HG03520 (cell line): ENCODE measurements at regions not wholly inside any gene's neighbourhood (a gene's known extent, or its start where the extent isn't known, plus 50 kb on each side); places are given as distances from the start of the nearest gene placed in this dataset.

Experiments used
- ATAC-seq: cut with Tn5 transposase; IDR thresholded peaks from one replicate; pipeline ENCODE4 v1.9.1; 2021; ENCODE audit warnings: mild to moderate bottlenecking, moderate library complexity; ENCODE audit not compliant: unreplicated experiment

DNA sequence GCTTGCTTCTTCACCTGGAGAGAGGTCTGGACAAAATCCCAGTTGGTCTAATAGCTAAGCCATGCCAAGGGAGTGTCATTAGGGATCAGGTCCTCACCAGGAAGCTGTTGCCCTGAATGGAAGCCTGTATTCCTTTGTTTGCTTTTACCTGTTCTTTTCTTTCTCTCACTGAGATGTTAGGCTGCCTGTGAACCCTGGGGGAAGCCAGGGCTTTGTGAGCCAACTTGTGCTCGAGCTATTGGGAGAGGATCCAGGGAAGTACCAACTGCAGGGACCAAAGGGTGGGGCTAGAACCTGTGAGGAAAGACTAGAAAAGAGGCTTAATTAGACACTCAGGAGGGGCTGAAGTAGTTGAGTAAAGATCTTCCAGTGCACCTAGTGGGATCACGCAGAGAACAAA is 451.2 kb upstream of the TLE4 start:
- ATAC-seq, result no peak

DNA sequence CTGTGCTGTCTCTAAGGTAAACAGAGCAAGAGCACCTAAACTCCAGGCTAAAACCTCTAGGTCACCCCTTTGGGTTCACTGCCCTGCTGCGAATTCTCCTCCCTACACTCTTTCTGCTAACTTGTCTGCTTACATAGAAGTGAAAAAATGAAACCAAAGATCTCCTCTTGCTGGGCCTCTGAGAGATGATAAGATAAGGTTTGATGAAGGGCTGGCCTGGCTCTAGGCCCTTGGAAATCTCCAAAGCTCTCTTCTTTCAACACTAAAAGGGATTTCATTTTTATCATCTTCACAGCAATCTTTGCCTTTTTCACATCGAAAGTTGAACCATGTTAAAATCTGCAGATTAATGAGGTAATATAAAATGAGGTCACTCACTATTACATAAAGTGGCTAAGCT is 450.8 kb upstream of the TLE4 start:
- ATAC-seq, result no peak

DNA sequence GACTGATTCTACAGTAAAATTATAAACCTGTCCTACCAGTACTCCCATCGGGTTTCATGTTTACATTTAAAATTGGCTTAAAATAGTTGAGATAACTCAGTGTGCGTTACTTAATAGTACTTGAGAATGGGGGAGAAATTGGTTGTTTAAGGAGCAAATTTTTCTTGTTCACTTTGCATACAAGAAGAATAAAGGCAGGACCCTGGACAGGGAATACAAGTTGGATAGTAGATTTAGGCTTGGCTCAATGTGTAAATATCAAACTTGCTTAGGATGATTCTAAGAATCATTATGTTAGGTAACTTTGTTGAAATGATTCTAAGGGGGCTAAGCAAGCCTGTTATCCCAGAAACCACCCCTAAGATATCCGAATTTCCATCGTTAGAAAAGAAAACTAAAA is 448.4 kb upstream of the TLE4 start:
- no peak for ATAC-seq

DNA sequence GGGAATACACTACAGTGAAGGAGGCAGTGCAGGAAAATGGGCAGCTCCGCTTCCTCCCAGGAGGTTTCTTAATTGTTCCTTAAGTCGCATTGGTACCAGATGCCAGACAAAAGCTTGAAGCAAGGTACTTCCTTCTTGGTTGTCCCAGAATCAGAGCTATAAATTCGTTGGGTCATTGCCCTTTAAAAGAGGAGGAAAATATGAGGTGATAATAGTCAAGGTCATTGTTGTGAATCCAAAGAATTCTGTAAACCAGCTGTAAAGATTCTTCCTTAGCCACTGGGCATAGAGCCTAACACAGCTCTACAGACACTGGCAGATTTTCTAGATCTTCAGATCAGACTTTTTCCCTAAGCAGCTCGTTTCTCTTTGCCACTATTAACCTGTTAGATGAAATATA is 444.1 kb upstream of the TLE4 start:
- no peak for ATAC-seq

DNA sequence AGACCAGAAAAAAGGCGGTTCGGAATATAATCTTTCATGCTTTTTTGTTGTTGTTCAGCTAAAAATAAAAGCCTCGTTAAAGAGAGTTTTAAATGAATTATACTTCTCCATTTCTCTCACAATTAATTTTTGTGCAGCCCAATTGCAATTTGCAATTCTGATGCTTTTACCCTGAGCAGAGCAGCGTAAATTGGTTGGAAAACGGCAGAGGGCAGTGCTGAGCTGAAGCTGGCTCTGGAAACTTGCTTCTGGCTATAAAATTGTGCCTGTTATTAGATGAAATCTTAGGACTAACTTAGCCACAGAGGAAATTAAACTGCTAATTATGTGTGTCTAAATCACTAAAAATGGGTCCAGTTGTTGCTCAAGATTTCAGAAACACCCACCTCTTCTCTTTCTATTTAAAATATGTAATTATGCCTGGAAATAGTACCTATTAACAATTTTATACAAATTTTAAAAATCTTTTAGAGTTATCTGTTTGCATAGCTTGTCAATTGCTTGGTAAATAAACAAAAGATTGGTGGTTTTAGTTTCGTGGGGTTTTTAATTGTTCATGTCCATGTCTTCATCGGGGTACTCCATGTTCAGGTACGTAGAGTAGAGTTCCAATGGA is 441.8 kb upstream of the TLE4 start:
- ATAC-seq, result no peak

DNA sequence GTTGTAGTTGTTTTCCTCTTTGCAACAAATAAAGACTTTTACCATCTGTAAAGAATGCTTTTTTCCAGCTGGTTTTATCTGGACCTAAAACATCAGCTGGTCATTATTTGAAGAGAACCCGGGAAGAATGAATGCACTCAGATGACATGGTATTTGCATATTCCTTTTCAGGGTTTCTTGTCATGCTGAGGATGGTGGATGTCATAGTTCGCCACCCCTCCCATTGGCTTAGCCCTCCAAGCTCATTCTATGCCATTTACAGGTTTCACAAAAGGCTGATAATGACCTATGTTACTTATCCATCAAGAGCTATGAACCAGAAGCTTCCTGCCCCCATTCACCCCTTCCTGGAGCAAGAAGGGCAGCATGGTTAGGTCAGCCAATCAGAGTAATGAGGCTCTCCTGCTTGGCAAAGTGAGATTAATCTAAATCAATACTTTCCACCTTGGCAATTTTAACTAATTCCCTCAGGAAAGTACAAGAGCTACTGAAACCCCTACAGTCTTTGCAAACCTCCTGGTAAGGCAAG is 440.5 kb upstream of the TLE4 start:
- no peak for ATAC-seq

DNA sequence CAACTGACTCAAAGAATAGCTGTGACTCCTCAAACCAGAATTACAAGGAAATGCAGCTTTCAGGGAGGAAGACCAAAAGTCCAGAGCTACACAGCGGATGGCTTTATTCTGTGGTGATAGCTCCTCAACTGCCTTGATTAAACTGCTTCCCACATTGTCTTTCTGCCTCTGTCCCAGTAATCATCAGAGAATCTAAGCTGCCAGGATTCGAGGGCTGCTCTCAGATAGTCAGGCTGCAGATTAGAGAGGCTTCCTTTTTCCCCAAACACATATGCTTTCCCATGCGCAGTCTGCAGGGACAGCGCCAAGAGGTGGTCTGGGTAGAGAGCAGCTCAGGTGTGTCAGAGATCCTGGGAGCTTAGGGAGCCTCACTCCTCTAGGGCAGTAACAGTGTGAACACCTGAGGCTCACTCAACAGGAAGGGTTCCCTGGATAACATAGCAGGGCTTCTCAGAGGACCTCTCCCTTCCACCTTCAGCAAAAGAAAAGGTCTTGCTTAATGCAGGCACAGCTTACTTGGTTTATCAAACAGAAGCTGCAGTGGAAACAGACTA is 439.9 kb upstream of the TLE4 start:
- ATAC-seq, result no peak

DNA sequence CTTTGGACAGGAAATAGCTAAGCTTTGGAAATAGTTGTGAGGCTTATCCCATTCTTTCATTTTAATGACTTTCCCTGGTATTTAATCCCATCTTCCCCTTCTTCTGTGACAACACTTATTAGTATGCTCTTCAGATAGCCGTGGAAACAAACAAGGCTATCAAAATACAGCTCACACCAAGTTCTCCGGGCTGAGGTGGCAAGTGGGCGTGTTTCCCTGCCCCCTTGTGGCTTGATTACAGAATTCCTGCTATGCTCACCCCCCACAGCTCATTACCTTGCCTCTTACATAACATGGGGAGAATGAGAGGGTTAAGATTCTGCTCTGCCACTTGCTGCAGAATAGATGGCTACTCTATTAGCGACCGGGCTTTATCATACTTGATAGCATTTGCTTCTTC is 437.1 kb upstream of the TLE4 start:
- no peak for ATAC-seq

DNA sequence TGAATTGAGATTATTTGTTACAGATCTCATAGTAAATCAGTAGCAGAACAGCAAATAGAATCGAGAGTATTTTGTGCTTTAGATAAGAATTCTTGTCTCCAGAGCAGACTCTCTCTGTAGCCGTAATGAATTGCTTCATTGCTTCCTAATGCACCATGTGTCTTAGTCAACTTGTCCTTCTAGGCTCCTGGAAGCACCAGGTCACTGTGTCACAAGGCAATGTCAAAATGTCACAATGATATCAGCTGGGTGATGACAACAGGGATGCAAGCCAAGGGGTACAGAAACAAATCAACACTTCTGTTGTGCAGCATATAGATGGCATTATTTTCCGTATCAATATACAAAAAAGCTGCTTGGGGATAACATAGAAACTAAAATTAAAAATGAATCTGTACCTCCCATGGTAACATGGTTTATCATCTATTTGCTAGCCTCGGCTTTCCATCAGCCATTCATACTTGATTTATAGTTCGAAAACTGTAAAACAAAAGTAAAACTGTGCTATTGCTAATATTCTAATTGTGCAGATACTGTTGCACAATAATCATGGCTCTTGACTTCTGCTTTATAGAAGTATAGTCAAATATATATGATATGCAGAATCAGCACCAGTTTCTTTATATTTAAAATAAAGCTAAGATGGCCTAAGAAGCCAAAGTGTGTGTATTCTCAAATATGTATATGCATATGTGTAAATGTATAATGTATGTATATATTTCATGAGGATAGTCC is 435.9 kb upstream of the TLE4 start:
- no peak for ATAC-seq

DNA sequence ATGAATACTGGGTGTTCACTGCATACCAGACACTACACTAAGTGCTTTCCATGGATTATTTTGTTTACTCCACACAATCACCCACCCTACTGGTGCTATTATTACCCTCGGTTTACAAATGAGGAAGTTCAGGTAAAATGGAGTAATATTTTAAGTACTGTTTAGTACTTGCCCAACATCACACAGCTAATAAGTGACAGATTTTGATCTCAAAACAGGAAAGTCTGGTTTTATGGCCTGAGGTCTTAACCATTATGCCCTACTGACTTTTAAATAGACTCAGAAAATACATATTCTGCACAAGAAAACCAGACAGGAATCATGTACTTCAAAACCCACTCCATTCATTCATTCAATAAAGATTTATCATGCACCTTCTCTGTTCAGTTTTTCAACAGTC is 431.0 kb upstream of the TLE4 start:
- ATAC-seq, result no peak

DNA sequence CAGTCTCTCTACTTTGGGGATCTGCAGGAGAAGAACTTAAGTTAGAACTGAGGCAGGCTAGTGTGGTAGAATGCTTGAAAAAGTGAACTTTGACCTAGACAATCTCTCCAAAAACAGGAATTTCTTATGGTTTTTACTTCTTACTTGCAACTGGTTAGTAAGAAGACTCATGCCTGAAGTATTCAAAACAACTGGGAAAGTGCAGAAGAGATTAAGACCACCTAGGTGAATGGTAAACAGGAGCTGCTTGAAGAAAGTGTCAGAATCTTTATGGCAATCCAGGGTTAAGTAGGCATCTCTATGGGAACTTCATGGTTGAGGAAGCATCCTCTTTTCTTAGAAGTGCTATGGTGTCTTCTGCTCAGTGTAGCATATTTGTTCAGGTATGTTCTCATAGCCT is 428.6 kb upstream of the TLE4 start:
- no peak for ATAC-seq

DNA sequence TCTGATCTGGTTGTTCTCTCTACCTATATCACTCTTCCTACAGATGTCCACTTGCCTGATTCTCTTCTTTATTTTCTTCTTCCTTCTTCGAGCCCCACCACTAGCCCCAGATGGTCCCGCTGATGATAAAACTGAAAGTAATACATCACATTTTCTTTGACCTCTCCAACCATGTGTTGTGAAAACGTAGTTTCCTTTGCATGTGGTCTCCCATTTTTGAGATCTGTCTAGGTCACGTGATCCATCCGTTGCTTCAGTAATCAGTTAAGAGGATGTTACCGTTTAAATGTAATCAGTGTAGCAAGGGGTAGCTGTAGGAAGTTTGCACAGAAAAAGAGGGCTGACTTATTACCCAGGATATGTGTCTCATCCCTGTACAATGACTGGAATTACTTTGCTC is 426.3 kb upstream of the TLE4 start:
- ATAC-seq, result no peak

DNA sequence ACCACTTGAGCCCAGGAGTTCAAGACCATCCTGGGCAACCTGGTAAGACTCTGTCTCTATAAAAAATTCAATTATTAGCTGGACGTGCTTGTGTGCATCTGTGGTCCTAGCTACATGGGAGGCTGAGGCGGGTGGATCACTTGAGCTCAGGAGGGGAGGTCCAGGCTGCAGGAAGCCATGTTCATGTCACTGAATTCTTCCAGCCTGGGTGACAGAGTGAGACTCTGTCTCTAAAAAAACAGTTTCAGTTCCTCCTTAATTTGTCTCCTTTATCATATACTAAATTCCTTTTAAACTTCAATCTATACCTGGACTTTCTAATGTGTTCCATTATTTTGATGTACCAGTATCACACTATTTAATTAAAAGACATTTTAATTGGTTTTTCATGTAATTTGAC is 422.2 kb upstream of the TLE4 start:
- no peak for ATAC-seq

DNA sequence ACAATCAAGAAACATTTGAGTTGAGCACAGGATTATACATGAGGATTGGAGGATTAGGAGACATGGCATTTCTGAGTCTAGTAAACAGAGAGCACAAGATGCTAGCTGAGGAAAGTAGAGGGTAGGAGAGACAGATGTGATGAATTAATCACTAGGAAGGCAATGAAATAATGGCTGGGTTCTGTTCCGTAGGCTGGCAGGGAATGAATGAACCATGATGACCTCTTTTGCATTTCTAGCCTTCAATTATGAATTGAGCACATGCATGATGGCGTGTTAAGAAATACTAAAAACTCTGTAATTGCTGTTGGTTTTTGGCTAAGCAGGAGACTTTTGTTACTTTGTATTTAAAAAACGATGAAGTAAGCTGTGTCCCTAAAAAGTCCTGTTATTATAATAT is 420.0 kb upstream of the TLE4 start:
- no peak for ATAC-seq

DNA sequence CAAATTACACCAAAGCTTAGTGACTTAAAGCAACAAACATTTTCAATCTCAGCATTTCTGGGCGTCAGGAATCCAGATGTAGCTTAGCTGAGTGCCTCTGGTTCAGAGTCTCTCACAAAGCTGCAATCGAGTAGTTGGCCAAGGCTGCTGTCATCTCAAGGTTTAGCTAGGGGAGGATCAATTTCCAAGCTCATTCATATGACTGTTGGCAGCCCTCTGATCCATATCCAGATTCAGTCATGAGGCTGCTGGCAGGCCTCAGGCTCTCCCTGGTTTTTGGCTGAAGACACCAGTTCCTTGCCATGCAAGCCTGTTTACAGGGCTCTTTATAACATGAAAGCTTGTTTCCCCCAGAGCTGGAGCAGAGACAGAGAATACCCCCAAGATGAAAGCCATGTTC is 419.5 kb upstream of the TLE4 start:
- no peak for ATAC-seq

DNA sequence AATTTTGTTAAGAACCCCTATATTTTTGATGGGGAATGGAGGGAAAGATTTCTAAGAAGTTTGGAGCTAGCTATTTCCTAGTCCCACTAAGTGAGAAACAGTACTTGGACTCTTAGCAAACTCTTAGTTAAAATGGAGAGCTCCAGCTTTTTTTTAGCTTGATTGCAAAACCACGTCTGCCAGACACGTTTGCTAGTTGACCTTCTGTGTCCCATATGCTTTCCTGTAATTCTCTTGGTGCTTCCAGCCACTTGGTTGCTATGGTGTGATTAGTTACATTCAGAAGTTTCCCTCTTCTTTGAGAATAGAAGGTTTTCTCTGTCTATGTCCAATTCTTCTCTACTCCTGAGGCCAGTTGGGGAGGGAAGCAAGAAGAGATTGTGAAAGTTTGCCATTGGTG is 417.0 kb upstream of the TLE4 start:
- no peak for ATAC-seq

DNA sequence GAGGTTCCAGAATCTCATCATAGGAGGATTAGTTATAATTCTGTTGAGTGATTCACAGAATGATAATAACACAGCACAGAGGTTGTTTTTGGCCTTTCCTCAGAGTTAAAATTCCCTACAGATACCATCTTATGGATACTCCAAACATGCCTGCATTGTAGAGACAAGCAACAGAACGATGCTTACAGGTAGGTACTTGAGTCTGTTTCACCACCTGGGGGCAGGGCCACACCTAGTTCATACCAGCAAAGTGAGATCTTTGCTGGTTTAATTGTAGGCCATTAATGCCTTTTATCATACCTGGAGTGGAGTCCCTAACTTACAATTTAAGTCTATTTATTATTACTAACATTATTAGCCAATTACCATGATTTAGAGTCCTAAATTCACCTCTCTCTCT is 416.5 kb upstream of the TLE4 start:
- ATAC-seq, result no peak

DNA sequence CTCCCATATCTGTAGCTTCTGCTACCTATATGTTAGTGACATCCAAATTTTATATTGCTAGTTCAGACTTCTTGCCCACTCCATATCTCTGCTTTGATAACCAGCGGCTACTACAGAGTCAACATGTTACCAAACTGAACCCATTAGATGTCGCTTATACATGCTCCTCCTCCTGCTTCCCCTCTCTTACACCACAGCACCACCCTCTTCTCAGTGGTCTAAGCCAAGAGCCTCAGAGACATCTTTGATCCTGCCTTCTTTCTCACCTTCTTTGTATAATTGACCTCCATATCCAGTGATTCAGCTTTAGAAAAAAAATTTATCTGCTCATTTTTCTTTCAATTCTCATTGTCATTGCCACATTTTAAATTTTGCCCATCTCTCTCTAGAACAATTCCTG is 408.2 kb upstream of the TLE4 start:
- no peak for ATAC-seq

DNA sequence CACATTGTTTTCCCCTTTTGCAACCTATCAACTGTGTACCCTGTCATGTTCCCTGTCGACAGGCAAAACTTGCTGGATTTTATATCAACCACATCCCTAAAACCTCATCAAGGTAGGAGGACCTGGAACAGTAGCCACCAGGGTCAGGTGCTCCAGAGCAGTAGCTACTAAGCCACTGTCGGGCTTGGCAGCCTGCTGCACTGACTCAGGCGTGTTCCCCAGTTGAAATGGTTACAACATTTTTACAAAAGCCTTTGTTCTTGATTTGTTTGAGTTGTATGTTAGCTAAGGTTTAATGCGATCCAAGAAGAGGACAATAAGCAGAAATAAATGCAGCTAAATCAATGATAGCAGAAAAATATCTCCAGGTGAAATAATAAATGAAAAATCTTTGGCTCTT is 407.4 kb upstream of the TLE4 start:
- ATAC-seq, result no peak

DNA sequence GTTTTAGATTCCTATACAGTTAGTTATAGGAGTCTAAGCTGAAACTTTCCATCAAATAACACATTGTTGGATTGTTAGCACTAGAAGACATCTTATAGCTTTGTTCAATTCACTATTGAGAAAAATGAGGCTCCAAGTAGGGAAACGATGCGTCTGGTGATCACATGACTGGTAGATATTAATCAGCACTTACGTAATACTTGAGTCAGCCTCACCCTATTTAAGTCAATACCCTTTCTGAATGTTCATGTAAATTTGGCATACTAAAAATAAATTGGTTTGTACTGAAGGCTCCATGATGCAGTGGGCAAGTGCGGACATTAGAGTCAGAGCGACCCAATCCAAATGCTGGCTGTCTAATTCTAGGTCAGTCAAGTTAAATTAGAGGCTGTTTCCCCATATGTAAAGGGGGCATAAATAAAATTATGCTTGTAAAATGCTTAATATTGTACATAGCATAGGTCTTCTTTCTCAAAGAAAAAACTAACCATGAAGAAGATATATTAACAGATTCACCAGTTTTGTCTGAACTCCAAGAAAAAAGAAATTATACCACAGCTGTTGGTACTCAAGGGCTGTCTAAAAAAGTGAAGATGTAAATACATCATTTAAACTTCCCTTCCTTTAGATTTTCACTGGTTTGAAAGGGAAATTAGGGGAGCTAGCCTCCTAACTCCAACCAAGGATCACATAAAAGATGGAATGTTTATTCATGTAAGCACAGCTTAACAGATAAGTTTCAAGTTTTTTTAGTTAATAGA is 406.6 kb upstream of the TLE4 start:
- no peak for ATAC-seq

DNA sequence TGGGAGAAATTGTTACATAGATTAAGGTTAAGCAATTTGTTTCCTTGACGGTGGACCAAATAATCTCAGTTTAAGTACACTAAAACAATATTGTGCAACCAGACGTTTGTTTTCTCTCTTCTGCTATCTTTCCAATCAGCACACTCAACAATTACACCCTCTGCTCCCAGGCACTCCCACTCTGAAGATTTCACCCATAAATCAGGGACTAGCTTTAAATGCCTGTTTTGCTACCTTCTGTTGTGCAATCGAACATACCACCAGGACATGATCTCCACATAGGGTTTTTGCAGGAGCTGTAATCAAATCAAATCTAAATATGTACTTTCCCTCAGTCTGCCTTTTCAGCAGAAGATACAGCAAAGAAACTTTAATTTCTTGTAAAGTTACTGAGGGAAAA is 405.8 kb upstream of the TLE4 start:
- ATAC-seq, result no peak

DNA sequence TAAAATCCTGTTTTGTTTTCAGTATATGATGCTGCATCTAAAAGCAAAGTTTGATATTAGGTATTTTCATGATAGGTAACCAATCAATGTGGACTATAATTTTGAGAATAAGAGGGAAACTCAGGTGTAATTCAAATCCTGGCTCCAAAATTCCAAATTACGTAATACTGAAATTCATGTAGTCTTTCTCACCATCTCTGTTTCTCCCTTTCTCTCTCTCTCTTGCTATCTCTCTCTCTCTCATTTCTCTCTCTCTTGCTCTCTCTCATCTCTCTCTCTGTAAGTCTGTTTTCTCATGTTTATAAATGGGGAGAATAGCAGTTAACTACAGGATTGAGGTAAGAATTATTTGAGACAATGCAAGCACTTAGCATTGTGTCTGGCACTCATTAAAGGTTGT is 401.1 kb upstream of the TLE4 start:
- no peak for ATAC-seq
